H1 (cell line): ENCODE measurements at regions not wholly inside any gene's neighbourhood (a gene's known extent, or its start where the extent isn't known, plus 50 kb on each side); places are given as distances from the start of the nearest gene placed in this dataset.
"Not testable (repeated sequence)": the region's sequence is repeated elsewhere in the genome, so short reads cannot be mapped to it uniquely, and the experiment has no call there.

Experiments used
- CTCF ChIA-PET: fragments of 300-600 bp; sonication (Branson Sonifier 250); formaldehyde crosslinking; loops from one replicate; lab custom pipeline; 2021; ENCODE audit not compliant: partially characterized antibody; lab: Charles Lee
- POLR2A ChIA-PET: fragments of 300-600 bp; sonication (Branson Sonifier 250); formaldehyde crosslinking; loops from one replicate; lab custom pipeline; 2021; ENCODE audit warnings: inconsistent platforms; ENCODE audit not compliant: partially characterized antibody; lab: Charles Lee
- DNase-seq, 2 experiments: peaks; one replicate each; pipeline versions ENCODE4 v3.0.0 to v3.0.0-alpha.2; 2010 to 2022; ENCODE audit warnings: low spot score in 2 of 2, low read depth in 1 of 2, mixed read lengths in 1 of 2
- FAIRE-seq: peaks from 2 replicates; lab custom pipeline; 2011; peaks lifted over from hg19 to GRCh38; lab: Jason Lieb, UNC
- H2AFZ ChIP-seq: 2 replicates; pipeline ENCODE4 v1.8.1; 2012; ENCODE audit warnings: low read length, inconsistent platforms
- H2AK5ac ChIP-seq: 2 replicates; pipeline ENCODE4 v1.6.1; 2013; ENCODE audit warnings: low read depth, low read length
- H2BK120ac ChIP-seq: replicated peaks from 2 replicates; pipeline ENCODE3; 2013; ENCODE audit warnings: low read depth, low read length, inconsistent platforms
- H2BK12ac ChIP-seq: 2 replicates; pipeline ENCODE4 v1.6.1; 2013; ENCODE audit warnings: low read depth, low read length
- H2BK15ac ChIP-seq: 2 replicates; pipeline ENCODE4 v1.6.1; 2013; ENCODE audit warnings: low read length
- H2BK20ac ChIP-seq: 2 replicates; pipeline ENCODE4 v1.6.1; 2013; ENCODE audit warnings: low read length
- H2BK5ac ChIP-seq: 2 replicates; pipeline ENCODE4 v1.6.1; 2013; ENCODE audit warnings: low read depth, low read length
- H3K14ac ChIP-seq: 2 replicates; pipeline ENCODE4 v1.6.1; 2013; ENCODE audit warnings: inconsistent platforms; ENCODE audit not compliant: insufficient read length
- H3K18ac ChIP-seq: 2 replicates; pipeline ENCODE4 v1.6.1; 2013; ENCODE audit warnings: low read length; ENCODE audit errors: extremely low read depth
- H3K23ac ChIP-seq: 2 replicates; pipeline ENCODE4 v1.6.1; 2013; ENCODE audit warnings: inconsistent platforms; ENCODE audit not compliant: insufficient read length
- H3K23me2 ChIP-seq: 2 replicates; pipeline ENCODE4 v1.6.1; 2013; ENCODE audit warnings: low read depth, low read length
- H3K27ac ChIP-seq: 2 replicates; pipeline ENCODE4 v1.6.1; 2011; ENCODE audit warnings: low read depth, low read length, inconsistent platforms
- H3K27me3 ChIP-seq, 4 experiments: replicated peaks in 1 of 4; 1 replicate in 1 of 4; 2 replicates in 3 of 4; pipeline versions ENCODE4 v1.6.1 to v1.8.1; 2011 to 2013; ENCODE audit warnings: low read length in 3 of 4, mild to moderate bottlenecking in 3 of 4, inconsistent platforms in 2 of 4, mixed read lengths in 2 of 4, moderate library complexity in 1 of 4; ENCODE audit not compliant: control insufficient read depth in 3 of 4, insufficient read depth in 3 of 4; ENCODE audit errors: extremely low read depth in 1 of 4
- H3K36me3 ChIP-seq, 4 experiments: 2 replicates each; pipeline versions ENCODE4 v1.6.1 to v1.8.1; 2011 to 2013; ENCODE audit warnings: mild to moderate bottlenecking in 4 of 4, low read length in 3 of 4, moderate library complexity in 2 of 4, control low read depth in 1 of 4, inconsistent platforms in 1 of 4; ENCODE audit not compliant: insufficient read depth in 4 of 4, control insufficient read depth in 2 of 4
- H3K4ac ChIP-seq: replicated peaks from 2 replicates; pipeline ENCODE3; 2013; ENCODE audit warnings: low read length, low read depth, mixed read lengths, inconsistent platforms; ENCODE audit not compliant: insufficient read length
- H3K4me1 ChIP-seq, 4 experiments: replicated peaks in 1 of 4; 1 replicate in 1 of 4; 2 replicates in 3 of 4; pipeline versions ENCODE4 v1.6.1 to v1.8.1; 2011 to 2013; ENCODE audit warnings: low read length in 3 of 4, inconsistent platforms in 2 of 4, mixed read lengths in 1 of 4; ENCODE audit not compliant: insufficient read depth in 4 of 4, control insufficient read depth in 3 of 4
- H3K4me2 ChIP-seq, 2 experiments: 2 replicates each; pipeline versions ENCODE4 v1.6.1 to v1.8.1; 2011 to 2013; ENCODE audit warnings: low read depth in 2 of 2, low read length in 2 of 2, control low read depth in 1 of 2, inconsistent platforms in 1 of 2, mild to moderate bottlenecking in 1 of 2; ENCODE audit not compliant: insufficient read depth in 1 of 2
- H3K4me3 ChIP-seq, 4 experiments: fragments of 200-600, 300-600 bp in 1 of 4; sonication (generic), shearing (Covaris generic), sonication (Bioruptor Twin) in 1 of 4; 2 replicates each; pipeline versions ENCODE4 v1.5.1 to v1.8.1; 2011 to 2016; ENCODE audit warnings: low read length in 4 of 4, low read depth in 3 of 4, control low read depth in 2 of 4, inconsistent platforms in 2 of 4, mild to moderate bottlenecking in 2 of 4, mixed read lengths in 1 of 4, moderate library complexity in 1 of 4; ENCODE audit not compliant: insufficient read depth in 2 of 4; ENCODE audit errors: extremely low read depth in 1 of 4
- H3K56ac ChIP-seq: replicated peaks from 2 replicates; pipeline ENCODE3; 2013; ENCODE audit warnings: low read depth, mild to moderate bottlenecking, mixed read lengths, low read length, inconsistent platforms; ENCODE audit not compliant: insufficient read length
- H3K79me1 ChIP-seq: 2 replicates; pipeline ENCODE4 v1.6.1; 2013; ENCODE audit warnings: low read depth, low read length, control low read depth
- H3K79me2 ChIP-seq, 2 experiments: 2 replicates each; pipeline versions ENCODE4 v1.6.1 to v1.8.1; 2012 to 2013; ENCODE audit warnings: low read length in 2 of 2, mild to moderate bottlenecking in 2 of 2, inconsistent platforms in 1 of 2; ENCODE audit not compliant: insufficient read depth in 2 of 2, control insufficient read depth in 1 of 2
- H3K9ac ChIP-seq, 4 experiments: replicated peaks in 1 of 4; 1 replicate in 1 of 4; 2 replicates in 3 of 4; pipeline versions ENCODE4 v1.6.1 to v1.8.1; 2011 to 2013; ENCODE audit warnings: low read depth in 3 of 4, low read length in 3 of 4, control low read depth in 2 of 4, mild to moderate bottlenecking in 2 of 4, moderate library complexity in 2 of 4, inconsistent platforms in 1 of 4; ENCODE audit errors: extremely low read depth in 1 of 4
- H3K9me3 ChIP-seq, 2 experiments: 2 replicates each; pipeline versions ENCODE4 v1.6.1 to v1.8.1; 2012 to 2013; ENCODE audit warnings: mild to moderate bottlenecking in 2 of 2, moderate library complexity in 2 of 2, control low read depth in 1 of 2, inconsistent platforms in 1 of 2, low read depth in 1 of 2, low read length in 1 of 2, mixed read lengths in 1 of 2; ENCODE audit not compliant: insufficient read depth in 2 of 2
- H4K20me1 ChIP-seq, 2 experiments: replicated peaks in 1 of 2; 2 replicates each; pipeline versions ENCODE3 to v1.8.1; 2011 to 2013; ENCODE audit warnings: inconsistent platforms in 2 of 2, low read length in 2 of 2, mild to moderate bottlenecking in 1 of 2; ENCODE audit not compliant: insufficient read depth in 2 of 2, control insufficient read depth in 1 of 2
- H4K5ac ChIP-seq: 2 replicates; pipeline ENCODE4 v1.6.1; 2013; ENCODE audit warnings: low read length, low read depth, mixed read lengths, inconsistent platforms; ENCODE audit not compliant: insufficient read length
- H4K8ac ChIP-seq: 2 replicates; pipeline ENCODE4 v1.8.0; 2013; ENCODE audit warnings: mild to moderate bottlenecking, moderate library complexity, low read length, inconsistent platforms; ENCODE audit not compliant: insufficient read depth; ENCODE audit errors: extremely low read depth
- H4K91ac ChIP-seq: replicated peaks from 2 replicates; pipeline ENCODE3; 2013; ENCODE audit warnings: low read length, mixed read lengths, inconsistent platforms; ENCODE audit not compliant: insufficient read length
- WGBS, 2 experiments: shearing (Covaris generic) in 1 of 2; methylation state at CpG; one replicate each; pipeline versions ENCODE4 v1.1.6 to v1.1.7; 2013 to 2015; ENCODE audit warnings: low lambda C conversion rate in 2 of 2, mixed read lengths in 2 of 2, inconsistent platforms in 1 of 2, low coverage in 1 of 2, missing lambda C conversion rate in 1 of 2; ENCODE audit not compliant: insufficient replicate concordance in 2 of 2, insufficient coverage in 1 of 2, insufficient read length in 1 of 2; ENCODE audit errors: extremely low coverage in 1 of 2, missing lambda C conversion rate in 1 of 2; 5-methylcytosine and 5-hydroxymethylcytosine counted together

- 84 to 98% methylated on average over 13 to 29 of the region's 29 CpGs for WGBS, 2 experiments
These were observed 230.3 kb downstream of the SHCBP1 start for GRCh38 chr16:46390660-46391462.

More at GRCh38 chr16:46390660-46391462, 230.3 kb downstream of the SHCBP1 start:
- H3K27ac ChIP-seq, POLR2A ChIA-PET, H3K4me1 ChIP-seq, H3K23me2 ChIP-seq, H2AFZ ChIP-seq, H2BK5ac ChIP-seq, H2AK5ac ChIP-seq, H3K14ac ChIP-seq, CTCF ChIA-PET, H2BK20ac ChIP-seq, H3K79me1 ChIP-seq, H2BK12ac ChIP-seq, H3K4ac ChIP-seq, H2BK15ac ChIP-seq, H3K9ac ChIP-seq, H3K4me2 ChIP-seq, H2BK120ac ChIP-seq, H3K27me3 ChIP-seq, H3K18ac ChIP-seq, H3K79me2 ChIP-seq, H4K20me1 ChIP-seq, H4K5ac ChIP-seq, H3K23ac ChIP-seq, H4K91ac ChIP-seq, FAIRE-seq, H4K8ac ChIP-seq, H3K4me3 ChIP-seq, H3K36me3 ChIP-seq: not testable (repeated sequence)
- peak overlapping the region; percentile 0 for H3K56ac ChIP-seq
- H3K9me3 ChIP-seq: peaks cover 15 to 20% of the 10 kb centered on the region in 2 experiments; a peak in 3 of 4 replicates
- peak in 1 of 2 experiments; percentile 44 for DNase-seq
